Heart left ventricle (tissue), 13 donors: ENCODE measurements at regions not wholly inside any gene's neighbourhood (a gene's known extent, or its start where the extent isn't known, plus 50 kb on each side); places are given as distances from the start of the nearest gene placed in this dataset.

ENCODE experiments used
- CTCF ChIP-seq, 12 donors: fragments of 200-600 bp; sonication (generic) in 4 of 12; IDR thresholded peaks; one replicate each; pipeline versions ENCODE4 v1.5.0 to v1.8.0; 2018 to 2022; ENCODE audit warnings: antibody characterized with exemption in 12 of 12, mild to moderate bottlenecking in 5 of 12
- POLR2A ChIP-seq, 2 donors: fragments of 450-650 bp; IDR thresholded peaks; one replicate each; pipeline ENCODE4 v1.6.1; 2017; ENCODE audit warnings: antibody characterized with exemption in 2 of 2, mild to moderate bottlenecking in 2 of 2, moderate library complexity in 2 of 2
- donor health status: ischemic (EF 13 %, LVEDD 7.1; RV severe dilation, severe dysfunction).
- donor health status: DM: no; HTN: yes; CAD: no.
- donor health status: DM: no; HTN: no; CAD: no.
- donor health status: ischemic (EF 25% LVEDD 6.9; RV normal size, moderate dysfunction).
- donor health status: ischemic (EF 25% LVEDD 5.7; RV mildly dilated, moderate dysfunction).
- donor health status: ischemic (EF 35%, LVEDD 5.7; RV mildly dilated, moderate dysfunction).
- donor health status: nonischemic (EF 11% LVEDD 7.7; RV severe dilation, severe dysfunction).
- donor health status: DM: yes; HTN: yes; CAD: no.
- donor health status: PGD.
- donor health status: ischemic (EF 29% LVEDD 5.4; RV normal size, mild dysfunction).
- donor health status: nonischemic (EF 23%, LVEDD 6.1; RV moderate dilation, normal function).

GRCh38 chr2:66982766-66983165 is 414.4 kb upstream of the ETAA1 start:
- TF ChIP-seq CTCF (IDR thresholded peaks at IDR 0.05), result no peak
- TF ChIP-seq POLR2A (IDR thresholded peaks at IDR 0.05), result no peak
